GM10248 (cell line): ENCODE measurements at regions not wholly inside any gene's neighbourhood (a gene's known extent, or its start where the extent isn't known, plus 50 kb on each side); places are given as distances from the start of the nearest gene placed in this dataset.

Experiments
- CTCF ChIA-PET: fragments of 300-600 bp; sonication (Branson Sonifier 250); formaldehyde crosslinking; extraction: SDS; loops from one replicate; lab custom pipeline; 2021; ENCODE audit warnings: antibody characterized with exemption; lab: Yijun Ruan, JAX
- POLR2A ChIA-PET: fragments of 350-650 bp; sonication (Branson Sonifier 250); formaldehyde crosslinking; extraction: SDS; loops from one replicate; lab custom pipeline; 2020; ENCODE audit warnings: antibody characterized with exemption; lab: Yijun Ruan, JAX
- DNase-seq: peaks from one replicate; pipeline ENCODE4 v3.0.0; 2012; ENCODE audit errors: extremely low spot score
- TF ChIP-seq, protein P1 (sequence below): IDR thresholded peaks from 2 replicates; pipeline ENCODE4 v1.5.1; 2012; ENCODE audit warnings: mild to moderate bottlenecking, low read depth; ENCODE audit errors: extremely low read depth, missing control alignments, control extremely low read depth

DNA sequence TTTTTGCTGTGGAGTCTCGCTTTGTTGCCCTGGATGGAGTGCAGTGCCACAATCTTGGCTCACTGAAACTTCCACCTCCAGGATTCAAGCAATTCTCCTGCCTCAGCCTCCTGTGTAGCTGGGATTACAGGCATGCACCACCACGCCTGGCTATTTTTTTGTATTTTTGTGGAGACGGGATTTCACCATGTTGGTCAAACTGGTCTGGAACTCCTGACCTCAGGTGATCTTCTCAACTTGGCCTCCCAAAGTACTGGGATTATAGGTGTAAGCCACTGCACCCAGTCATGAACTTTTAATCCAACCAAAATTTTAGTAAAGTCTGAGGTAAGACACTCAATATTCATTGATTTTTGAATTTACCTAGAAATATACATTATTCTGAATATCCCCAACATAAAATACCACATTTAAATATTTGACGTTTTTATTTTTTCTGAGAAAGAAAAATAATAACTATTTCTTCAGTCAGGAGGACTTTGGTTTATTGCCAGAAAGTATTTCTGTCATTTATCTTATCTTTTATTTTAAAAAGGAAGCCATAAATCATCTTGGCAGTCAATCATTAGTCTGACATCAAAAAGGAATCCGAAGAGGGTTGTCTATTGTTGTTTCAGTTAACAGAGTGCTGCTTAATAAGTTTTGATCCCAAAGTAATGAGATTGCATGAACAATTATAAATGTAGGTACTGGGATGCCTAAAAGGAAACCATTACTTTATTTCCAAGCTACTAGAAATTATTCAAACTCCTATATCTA is 102.2 kb upstream of the GRIA4 start:
- DNase-seq: no peak
- ChIA-PET POLR2A (no interaction called here), CTCF (no interaction called here)
- TF ChIP-seq, protein P1, sequence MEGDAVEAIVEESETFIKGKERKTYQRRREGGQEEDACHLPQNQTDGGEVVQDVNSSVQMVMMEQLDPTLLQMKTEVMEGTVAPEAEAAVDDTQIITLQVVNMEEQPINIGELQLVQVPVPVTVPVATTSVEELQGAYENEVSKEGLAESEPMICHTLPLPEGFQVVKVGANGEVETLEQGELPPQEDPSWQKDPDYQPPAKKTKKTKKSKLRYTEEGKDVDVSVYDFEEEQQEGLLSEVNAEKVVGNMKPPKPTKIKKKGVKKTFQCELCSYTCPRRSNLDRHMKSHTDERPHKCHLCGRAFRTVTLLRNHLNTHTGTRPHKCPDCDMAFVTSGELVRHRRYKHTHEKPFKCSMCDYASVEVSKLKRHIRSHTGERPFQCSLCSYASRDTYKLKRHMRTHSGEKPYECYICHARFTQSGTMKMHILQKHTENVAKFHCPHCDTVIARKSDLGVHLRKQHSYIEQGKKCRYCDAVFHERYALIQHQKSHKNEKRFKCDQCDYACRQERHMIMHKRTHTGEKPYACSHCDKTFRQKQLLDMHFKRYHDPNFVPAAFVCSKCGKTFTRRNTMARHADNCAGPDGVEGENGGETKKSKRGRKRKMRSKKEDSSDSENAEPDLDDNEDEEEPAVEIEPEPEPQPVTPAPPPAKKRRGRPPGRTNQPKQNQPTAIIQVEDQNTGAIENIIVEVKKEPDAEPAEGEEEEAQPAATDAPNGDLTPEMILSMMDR: no peak

DNA sequence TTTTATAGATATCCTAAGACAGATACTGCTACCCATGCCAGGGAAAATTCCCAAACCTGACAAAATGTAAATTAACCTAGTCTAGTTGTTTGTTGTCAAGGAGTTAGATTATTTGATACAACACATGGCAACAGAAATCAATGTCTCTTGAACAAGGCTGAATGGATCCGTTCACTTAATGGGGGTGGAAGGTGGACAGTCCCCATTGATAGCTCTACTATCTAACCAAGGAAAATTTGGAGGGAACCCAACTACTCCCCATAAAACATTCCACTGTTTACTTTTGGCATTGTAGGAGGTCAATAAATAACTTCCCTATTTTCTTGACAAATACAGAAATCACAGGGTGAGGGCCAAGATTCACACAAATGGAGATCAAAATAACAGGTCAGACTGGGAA is 117.9 kb upstream of the GRIA4 start:
- ChIA-PET CTCF (no interaction called here), POLR2A (no interaction called here)
- DNase-seq: no peak
- TF ChIP-seq, protein P1: no peak

DNA sequence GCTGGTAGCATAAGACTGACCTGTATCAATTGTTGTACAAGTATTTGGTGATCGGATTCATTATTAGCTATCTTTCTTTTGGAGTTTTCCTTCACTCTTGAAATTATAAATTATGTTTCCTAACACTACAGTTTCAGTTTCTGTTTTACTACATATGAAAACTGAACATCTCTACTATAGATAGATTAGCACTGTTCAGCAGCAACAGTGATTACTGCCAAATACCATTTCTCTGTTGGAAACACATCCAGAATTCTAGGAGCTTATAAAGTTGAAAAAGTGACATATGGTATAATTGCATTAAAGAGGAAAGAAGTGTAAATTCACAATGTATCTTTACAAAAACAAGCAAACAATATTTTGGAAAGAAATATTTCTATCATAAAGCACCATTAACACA is 118.5 kb upstream of the GRIA4 start:
- ChIA-PET POLR2A (no interaction called here), CTCF (no interaction called here)
- TF ChIP-seq, protein P1: no peak
- DNase-seq: no peak

DNA sequence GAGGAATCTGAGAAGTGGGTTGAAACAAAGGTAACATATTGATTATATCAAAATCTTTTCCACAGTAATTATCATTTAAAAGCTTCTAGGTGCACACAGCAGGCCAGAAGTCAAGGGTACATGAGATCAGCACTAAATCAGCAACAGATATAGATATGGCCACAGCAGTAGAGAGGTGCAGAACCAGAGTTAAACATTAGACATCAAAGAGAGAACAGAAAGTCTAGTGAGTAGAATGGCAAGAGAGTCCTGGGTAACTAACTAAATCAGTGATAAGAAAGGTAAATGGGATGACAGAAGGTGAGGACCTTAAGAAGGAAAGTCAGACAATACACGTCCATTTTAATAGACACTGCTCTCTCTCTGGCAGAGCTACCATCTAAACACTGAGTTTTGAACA is 119.5 kb upstream of the GRIA4 start:
- POLR2A ChIA-PET: no interaction called here
- CTCF ChIA-PET: no interaction called here

DNA sequence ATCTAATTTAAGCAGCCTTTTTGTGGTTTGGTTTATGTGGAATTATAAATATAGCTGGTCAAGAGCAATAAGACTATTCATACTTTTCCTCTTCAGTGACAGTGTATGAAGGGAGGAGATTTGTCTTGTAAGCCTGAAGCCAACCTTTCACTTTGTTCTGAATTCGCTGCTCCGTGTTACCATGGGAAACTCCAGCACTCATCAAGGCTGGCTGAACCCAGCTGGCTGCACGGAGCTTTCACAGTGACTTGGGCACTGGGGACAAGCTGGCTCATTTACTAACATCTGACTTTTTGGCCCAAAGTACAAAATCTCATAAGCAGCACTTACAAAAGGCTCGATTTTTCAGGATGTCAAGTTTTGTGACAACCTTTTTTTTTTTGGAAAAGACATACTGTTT is 120.4 kb upstream of the GRIA4 start:
- TF ChIP-seq, protein P1: no peak
- ChIA-PET POLR2A (no interaction called here), CTCF (interaction anchor here (0.8 to 1.9 kb wide), 3 partner anchors 11 to 14 kb away, joined by 3 to 4 read pairs (median 3); no protein-coding TSS in a partner anchor)
- DNase-seq: no peak

More for the DNA sequence above, 119.5 kb upstream of the GRIA4 start:
- DNase-seq: no peak
- TF ChIP-seq, protein P1: no peak

DNA sequence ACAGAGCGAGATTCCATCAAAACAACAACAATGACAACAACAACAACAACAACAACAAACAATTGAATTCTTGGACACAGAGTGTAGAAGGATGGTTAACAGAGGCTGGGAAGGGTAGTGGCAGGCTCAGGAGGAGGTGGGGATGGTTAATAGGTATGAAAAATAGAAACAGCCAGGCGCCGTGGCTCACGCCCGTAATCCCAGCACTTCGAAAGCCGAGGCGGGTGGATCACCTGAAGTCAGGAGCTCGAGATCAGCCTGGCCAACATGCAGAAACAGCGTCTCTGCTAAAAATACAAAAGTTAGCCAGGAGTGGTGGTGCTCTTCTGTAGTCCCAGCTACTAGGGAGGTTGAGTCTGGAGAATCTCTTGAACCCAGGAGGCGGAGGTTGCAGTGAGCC is 122.9 kb upstream of the GRIA4 start:
- DNase-seq: no peak
- ChIA-PET POLR2A (no interaction called here), CTCF (no interaction called here)
- TF ChIP-seq, protein P1: no peak
